Parathyroid adenoma (tissue), 2 donors: ENCODE measurements at regions not wholly inside any gene's neighbourhood (a gene's known extent, or its start where the extent isn't known, plus 50 kb on each side); places are given as distances from the start of the nearest gene placed in this dataset.

Experiments
- H2AFZ ChIP-seq: fragments of 300-600 bp; sonication (generic); one replicate; pipeline ENCODE4 v1.7.0; 2017; ENCODE audit warnings: antibody characterized with exemption, mild to moderate bottlenecking
- H3K27ac ChIP-seq: fragments of 300-600 bp; sonication (generic); one replicate; pipeline ENCODE4 v1.7.0; 2017
- H3K27me3 ChIP-seq: fragments of 300-600 bp; sonication (generic); one replicate; pipeline ENCODE4 v1.7.0; 2017; ENCODE audit warnings: low read length; ENCODE audit not compliant: control insufficient read depth, insufficient read depth
- H3K36me3 ChIP-seq: fragments of 300-600 bp; sonication (generic); one replicate; pipeline ENCODE4 v1.7.0; 2017; ENCODE audit warnings: low read length; ENCODE audit not compliant: control insufficient read depth, insufficient read depth
- H3K4me1 ChIP-seq: fragments of 300-600 bp; sonication (generic); one replicate; pipeline ENCODE4 v1.7.0; 2017; ENCODE audit warnings: control low read depth
- H3K4me2 ChIP-seq: fragments of 300-600 bp; sonication (generic); one replicate; pipeline ENCODE4 v1.7.0; 2017; ENCODE audit warnings: low read length
- H3K4me3 ChIP-seq: fragments of 300-600 bp; sonication (generic); one replicate; pipeline ENCODE4 v1.7.0; 2017; ENCODE audit warnings: low read depth, low read length
- H3K79me2 ChIP-seq: fragments of 300-600 bp; sonication (generic); one replicate; pipeline ENCODE4 v1.7.0; 2017; ENCODE audit warnings: control low read depth
- H3K9ac ChIP-seq: fragments of 300-600 bp; sonication (generic); one replicate; pipeline ENCODE4 v1.7.0; 2017; ENCODE audit warnings: mild to moderate bottlenecking
- H3K9me3 ChIP-seq: fragments of 300-600 bp; sonication (generic); one replicate; pipeline ENCODE4 v1.7.0; 2017; ENCODE audit warnings: low read length; ENCODE audit not compliant: control insufficient read depth
- TF ChIP-seq, protein P1 (sequence below): fragments of 300-600 bp; sonication (generic); IDR thresholded peaks from one replicate; pipeline ENCODE4 v1.7.0; 2017; ENCODE audit warnings: antibody characterized with exemption, mild to moderate bottlenecking
- donor health status: primary hyperparathyroidism.

DNA sequence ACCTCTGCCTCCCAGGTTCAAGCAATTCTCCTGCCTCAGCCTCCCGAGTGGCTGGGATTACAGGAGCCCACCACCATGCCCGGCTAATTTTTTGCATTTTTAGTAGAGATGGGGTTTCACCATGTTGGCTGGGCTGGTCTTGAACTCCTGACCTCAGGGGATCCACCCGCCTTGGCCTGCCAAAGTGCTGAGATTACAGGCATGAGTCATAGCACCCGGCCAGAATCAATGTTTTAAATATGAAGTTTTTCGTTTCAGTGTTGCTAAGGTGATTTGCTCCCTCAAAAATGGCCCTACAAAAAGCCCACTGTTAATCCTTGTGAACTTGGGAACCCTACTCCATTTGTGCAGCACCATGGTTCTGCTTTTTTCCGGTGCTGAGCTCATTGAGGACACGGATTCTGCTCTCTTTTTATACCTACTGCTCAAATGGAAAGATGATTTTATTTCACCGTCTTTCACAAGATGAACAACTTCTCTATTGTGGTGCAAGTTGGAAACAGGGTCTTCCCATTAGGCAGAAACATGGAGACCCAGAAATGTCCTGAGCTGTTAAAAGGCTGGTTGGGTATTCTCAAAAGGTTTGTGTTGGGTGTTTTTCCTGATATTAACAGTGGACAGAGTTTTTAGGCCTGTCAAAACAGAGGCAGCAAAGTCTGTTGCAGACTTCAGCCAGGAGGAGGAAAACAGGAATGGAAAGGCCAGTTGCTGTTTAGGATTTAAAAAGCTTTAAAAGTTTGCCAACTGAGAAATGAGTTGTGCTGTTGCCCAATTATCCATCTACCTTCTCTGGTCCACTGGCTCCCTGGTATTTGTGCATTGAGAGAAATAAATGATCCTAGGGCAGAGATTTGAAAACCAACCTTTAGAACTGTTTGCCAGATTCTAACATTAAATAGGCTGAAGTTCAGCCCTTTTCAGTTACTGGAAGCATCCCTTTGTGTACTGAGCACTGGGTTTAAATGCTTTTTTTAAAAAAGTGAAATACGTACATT, 85.8 kb downstream of the ATP23 start:
- Histone ChIP-seq H3K4me3 (no peak overlapping the region), H3K27ac (no peak overlapping the region), H3K27me3 (no peaks in the 10 kb centered on the region), H3K4me1 (no peaks in the 10 kb centered on the region), H2AFZ (no peak overlapping the region), H3K36me3 (no peaks in the 10 kb centered on the region), H3K4me2 (no peak overlapping the region), H3K9ac (no peak overlapping the region), H3K79me2 (no peaks in the 10 kb centered on the region), H3K9me3 (no peaks in the 10 kb centered on the region)
- TF ChIP-seq, protein P1, sequence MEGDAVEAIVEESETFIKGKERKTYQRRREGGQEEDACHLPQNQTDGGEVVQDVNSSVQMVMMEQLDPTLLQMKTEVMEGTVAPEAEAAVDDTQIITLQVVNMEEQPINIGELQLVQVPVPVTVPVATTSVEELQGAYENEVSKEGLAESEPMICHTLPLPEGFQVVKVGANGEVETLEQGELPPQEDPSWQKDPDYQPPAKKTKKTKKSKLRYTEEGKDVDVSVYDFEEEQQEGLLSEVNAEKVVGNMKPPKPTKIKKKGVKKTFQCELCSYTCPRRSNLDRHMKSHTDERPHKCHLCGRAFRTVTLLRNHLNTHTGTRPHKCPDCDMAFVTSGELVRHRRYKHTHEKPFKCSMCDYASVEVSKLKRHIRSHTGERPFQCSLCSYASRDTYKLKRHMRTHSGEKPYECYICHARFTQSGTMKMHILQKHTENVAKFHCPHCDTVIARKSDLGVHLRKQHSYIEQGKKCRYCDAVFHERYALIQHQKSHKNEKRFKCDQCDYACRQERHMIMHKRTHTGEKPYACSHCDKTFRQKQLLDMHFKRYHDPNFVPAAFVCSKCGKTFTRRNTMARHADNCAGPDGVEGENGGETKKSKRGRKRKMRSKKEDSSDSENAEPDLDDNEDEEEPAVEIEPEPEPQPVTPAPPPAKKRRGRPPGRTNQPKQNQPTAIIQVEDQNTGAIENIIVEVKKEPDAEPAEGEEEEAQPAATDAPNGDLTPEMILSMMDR: no peak

DNA sequence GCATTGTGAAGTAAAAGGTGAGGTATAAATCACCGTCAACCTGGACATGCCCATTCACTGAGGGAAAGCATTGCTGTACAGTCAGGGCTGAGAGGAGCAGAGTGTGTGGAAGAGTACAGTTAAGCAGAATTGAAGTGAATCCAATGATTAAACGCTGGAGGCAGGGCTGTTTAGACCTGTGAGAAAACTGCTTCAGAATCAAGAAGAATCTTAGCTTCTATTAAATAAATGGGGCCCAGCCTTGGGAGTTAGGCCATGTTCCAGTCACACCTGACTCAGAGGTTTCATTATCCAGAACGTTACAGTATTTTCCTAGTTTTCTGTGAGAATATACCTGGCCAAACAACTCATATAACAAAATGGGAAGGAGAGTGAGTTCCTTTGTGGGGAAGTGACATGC, 86.9 kb downstream of the ATP23 start:
- TF ChIP-seq, protein P1: no peak

DNA sequence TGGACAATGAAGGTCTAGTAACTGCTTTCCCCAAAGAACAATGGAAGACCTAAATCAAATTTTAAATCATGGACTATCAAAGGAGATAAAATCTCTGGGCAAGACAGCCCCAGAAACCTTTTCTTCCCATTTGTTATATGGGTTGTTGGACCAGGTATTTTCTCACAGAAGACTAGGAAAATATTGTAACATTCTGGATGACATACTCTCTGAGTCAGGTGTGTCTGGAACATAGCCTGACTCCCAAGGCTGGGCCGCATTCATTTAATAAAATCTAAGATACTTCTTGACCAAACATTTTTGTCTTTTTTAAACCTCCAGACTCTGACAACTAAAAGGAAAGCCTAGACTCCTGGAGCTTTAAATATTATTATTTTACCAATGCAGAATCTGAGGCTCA, 87.9 kb downstream of the ATP23 start:
- no peaks in the 10 kb centered on the region for H3K79me2 ChIP-seq
- H3K4me3 ChIP-seq: no peak overlapping the region
- TF ChIP-seq, protein P1: no peak
- no peaks in the 10 kb centered on the region for H3K27me3 ChIP-seq
- H3K9me3 ChIP-seq: peaks cover 2% of the 10 kb centered on the region
- no peak overlapping the region for H3K27ac ChIP-seq
- no peaks in the 10 kb centered on the region for H3K36me3 ChIP-seq
- H3K4me2 ChIP-seq: no peak overlapping the region
- H3K9ac ChIP-seq: no peak overlapping the region
- no peak overlapping the region for H2AFZ ChIP-seq
- H3K4me1 ChIP-seq: no peaks in the 10 kb centered on the region

More for the DNA sequence above, 86.9 kb downstream of the ATP23 start:
- Histone ChIP-seq H3K4me2 (no peak overlapping the region), H3K36me3 (no peaks in the 10 kb centered on the region), H3K9ac (no peak overlapping the region), H3K27ac (no peak overlapping the region), H3K79me2 (no peaks in the 10 kb centered on the region), H2AFZ (no peak overlapping the region), H3K4me1 (no peaks in the 10 kb centered on the region), H3K27me3 (no peaks in the 10 kb centered on the region), H3K9me3 (peaks cover 2% of the 10 kb centered on the region), H3K4me3 (no peak overlapping the region)

DNA sequence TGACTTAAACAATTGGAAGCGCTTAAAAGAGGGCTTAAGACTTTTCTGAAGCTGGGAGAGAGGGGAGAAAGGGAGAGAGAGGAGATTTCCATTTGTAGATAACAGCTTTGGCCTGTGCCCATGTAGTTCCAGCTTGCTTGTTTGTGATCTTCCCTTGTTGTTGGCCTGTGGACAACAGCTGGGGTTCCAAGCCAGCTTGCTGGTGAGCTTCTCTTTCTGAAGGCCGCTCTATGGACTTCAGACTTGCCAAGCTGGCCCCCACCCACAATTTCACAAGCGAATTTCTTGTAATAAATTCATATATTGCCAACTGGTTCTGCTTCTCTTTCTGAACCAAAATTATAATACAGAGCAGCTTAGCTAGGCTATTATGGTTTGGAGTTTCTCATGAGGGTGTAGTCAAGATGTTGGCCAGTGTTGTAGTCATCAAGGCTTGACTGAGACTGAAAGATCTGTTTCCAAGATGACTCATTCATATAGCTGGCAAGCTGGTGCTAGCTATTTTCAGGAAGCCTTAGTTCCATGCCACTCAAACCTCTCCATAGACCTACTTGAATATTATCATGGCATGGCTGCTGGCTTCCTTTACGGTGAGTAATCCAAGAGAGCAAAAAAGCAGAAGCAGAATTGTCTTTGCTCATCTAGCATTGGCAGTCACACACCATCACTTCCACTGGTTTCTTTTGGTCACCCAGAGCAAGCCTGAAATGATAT, 89.4 kb downstream of the ATP23 start:
- Histone ChIP-seq H3K79me2 (no peaks in the 10 kb centered on the region), H3K9me3 (peaks cover 2% of the 10 kb centered on the region), H3K36me3 (no peaks in the 10 kb centered on the region), H3K9ac (no peak overlapping the region), H3K4me3 (no peak overlapping the region), H3K27ac (no peak overlapping the region), H2AFZ (no peak overlapping the region), H3K4me1 (no peaks in the 10 kb centered on the region), H3K4me2 (no peak overlapping the region), H3K27me3 (no peaks in the 10 kb centered on the region)
- TF ChIP-seq, protein P1: no peak
